Naive thymus-derived CD4-positive, alpha-beta T cell (primary cell): ENCODE measurements at regions not wholly inside any gene's neighbourhood (a gene's known extent, or its start where the extent isn't known, plus 50 kb on each side); places are given as distances from the start of the nearest gene placed in this dataset.

ENCODE experiments used
- ATAC-seq: fragments of 150-1000 bp; cut with Tn5 transposase; 2 replicates; pipeline ENCODE4 v1.10.0; 2021; ENCODE audit warnings: mild to moderate bottlenecking, moderate library complexity
- CTCF ChIA-PET: fragments of 350-600 bp; sonication (Branson Sonifier 250); formaldehyde crosslinking; loops from one replicate; lab custom pipeline; 2021; ENCODE audit warnings: antibody characterized with exemption; lab: Charles Lee
- POLR2A ChIA-PET: fragments of 350-600 bp; sonication (Branson Sonifier 250); formaldehyde crosslinking; loops from one replicate; lab custom pipeline; 2021; ENCODE audit warnings: antibody characterized with exemption, inconsistent platforms; lab: Charles Lee
- DNase-seq, 9 donors: peaks; one replicate each; pipeline versions ENCODE4 v3.0.0 to v3.0.0-alpha.2; 2020 to 2022; ENCODE audit warnings: mixed read lengths in 1 of 9
- H3K27ac ChIP-seq: one replicate; pipeline ENCODE4 v1.7.0; 2013; ENCODE audit warnings: mild to moderate bottlenecking, low read depth, low read length, moderate library complexity
- H3K27me3 ChIP-seq, 2 donors: one replicate each; pipeline ENCODE4 v1.7.0; 2013; ENCODE audit warnings: low read length in 2 of 2, mild to moderate bottlenecking in 2 of 2, moderate library complexity in 2 of 2; ENCODE audit not compliant: control insufficient read depth in 2 of 2, insufficient read depth in 2 of 2
- H3K36me3 ChIP-seq, 3 experiments: 1 replicate in 2 of 3; 2 replicates in 1 of 3; pipeline ENCODE4 v1.7.0; 2013; ENCODE audit warnings: low read length in 3 of 3, mild to moderate bottlenecking in 3 of 3, moderate library complexity in 1 of 3; ENCODE audit not compliant: insufficient read depth in 3 of 3, control insufficient read depth in 2 of 3
- H3K4me1 ChIP-seq, 2 donors: one replicate each; pipeline ENCODE4 v1.7.0; 2013; ENCODE audit warnings: low read length in 2 of 2, mild to moderate bottlenecking in 2 of 2, moderate library complexity in 1 of 2; ENCODE audit not compliant: control insufficient read depth in 2 of 2, insufficient read depth in 2 of 2
- H3K4me3 ChIP-seq: 2 replicates; pipeline ENCODE4 v1.7.0; 2013; ENCODE audit warnings: mild to moderate bottlenecking, low read length
- H3K9me3 ChIP-seq, 3 experiments: 1 replicate in 2 of 3; 2 replicates in 1 of 3; pipeline ENCODE4 v1.7.0; 2013; ENCODE audit warnings: low read length in 3 of 3; ENCODE audit not compliant: control insufficient read depth in 2 of 3
- H3K27ac Mint-ChIP-seq, 9 donors: one replicate each; pipeline ENCODE4 v1.8.0; 2020 to 2022; ENCODE audit warnings: mixed read lengths in 9 of 9, mild to moderate bottlenecking in 8 of 9, moderate library complexity in 5 of 9, inconsistent platforms in 2 of 9
- H3K27me3 Mint-ChIP-seq, 5 donors: one replicate each; pipeline ENCODE4 v1.8.0; 2021 to 2022; ENCODE audit warnings: mixed read lengths in 5 of 5, mild to moderate bottlenecking in 1 of 5
- H3K36me3 Mint-ChIP-seq, 5 donors: one replicate each; pipeline ENCODE4 v1.8.0; 2020 to 2022; ENCODE audit warnings: mixed read lengths in 5 of 5, mild to moderate bottlenecking in 3 of 5, inconsistent platforms in 1 of 5
- H3K4me1 Mint-ChIP-seq, 7 donors: one replicate each; pipeline ENCODE4 v1.8.0; 2020 to 2022; ENCODE audit warnings: mixed read lengths in 7 of 7, mild to moderate bottlenecking in 3 of 7, inconsistent platforms in 1 of 7
- H3K4me3 Mint-ChIP-seq, 10 donors: one replicate each; pipeline ENCODE4 v1.8.0; 2020 to 2022; ENCODE audit warnings: mild to moderate bottlenecking in 10 of 10, mixed read lengths in 10 of 10, moderate library complexity in 6 of 10, inconsistent platforms in 2 of 10
- H3K9me3 Mint-ChIP-seq, 11 donors: one replicate each; pipeline ENCODE4 v1.8.0; 2020 to 2022; ENCODE audit warnings: mixed read lengths in 11 of 11, mild to moderate bottlenecking in 4 of 11, inconsistent platforms in 1 of 11, moderate library complexity in 1 of 11
- intact Hi-C, 2 donors: fragments of 100-400 bp; cut with micrococcal nuclease; formaldehyde crosslinking; loops; one replicate each; pipeline ENCODE4 v1.15.1; 2023

DNA sequence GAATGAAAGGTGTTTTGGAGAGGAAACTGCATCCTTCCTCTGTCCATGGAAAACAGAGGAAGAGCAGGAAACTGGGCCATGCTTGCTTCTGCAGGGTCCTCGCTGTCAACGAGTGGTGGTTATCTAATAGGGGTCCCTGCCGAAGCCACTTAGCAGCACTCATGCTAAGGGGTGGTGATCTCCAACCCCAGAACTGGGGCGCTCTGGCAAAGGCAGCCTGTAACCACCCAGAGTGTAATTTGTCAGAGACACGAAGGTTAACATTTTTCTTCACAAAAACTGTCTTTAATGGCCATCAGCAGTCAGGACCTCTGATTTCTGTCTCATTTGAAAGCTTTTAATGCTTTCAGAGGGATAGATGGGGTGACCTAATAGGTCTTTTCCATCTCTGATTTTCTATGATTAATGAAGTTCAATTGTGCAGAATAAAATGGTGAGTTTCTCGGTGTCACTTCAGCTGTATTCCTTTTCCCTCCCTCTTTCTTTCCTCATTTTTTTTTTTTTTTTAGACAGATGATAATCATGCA is 231.3 kb upstream of the CELF4 start:
- H3K4me3 Mint-ChIP-seq, result no peak overlapping the region
- Histone ChIP-seq H3K27ac (no peak overlapping the region), H3K9me3 (peaks cover 0 to 5% (median 0%) of the 10 kb centered on the region in 3 experiments), H3K36me3 (no peaks in the 10 kb centered on the region), H3K27me3 (no peaks in the 10 kb centered on the region), H3K4me1 (no peaks in the 10 kb centered on the region), H3K4me3 (no peak overlapping the region)
- no peak overlapping the region for H3K27ac Mint-ChIP-seq
- intact Hi-C loops, result no loop called here
- no peaks in the 10 kb centered on the region for H3K27me3 Mint-ChIP-seq
- no peaks in the 10 kb centered on the region for H3K36me3 Mint-ChIP-seq
- ATAC-seq, result no peak
- H3K4me1 Mint-ChIP-seq, result no peaks in the 10 kb centered on the region
- H3K9me3 Mint-ChIP-seq, result peaks cover 0 to 16% (median 5%) of the 10 kb centered on the region in 11 donors
- ChIA-PET CTCF (no interaction called here), POLR2A (no interaction called here)
- DNase-seq, result no peak

DNA sequence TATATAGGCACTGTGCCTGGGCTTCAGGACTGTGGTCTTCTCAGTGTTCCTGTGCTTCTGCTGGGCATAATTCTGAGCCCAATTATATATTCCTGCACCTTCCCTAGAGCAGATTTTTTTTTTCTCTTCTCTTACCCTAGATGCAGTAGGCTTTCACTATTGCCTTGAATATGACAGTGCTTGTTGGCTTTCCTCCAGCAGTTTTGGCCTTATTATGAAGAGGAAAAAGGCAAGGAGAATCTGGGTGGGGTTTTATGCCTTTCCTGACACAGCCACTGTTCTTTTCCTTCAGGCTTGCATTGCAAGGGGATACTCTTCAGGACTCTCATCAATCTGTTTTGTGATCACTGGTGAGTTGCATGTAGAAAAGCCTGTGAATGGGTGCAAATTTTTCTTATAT is 221.9 kb upstream of the CELF4 start:
- no peaks in the 10 kb centered on the region for H3K27me3 ChIP-seq
- no peaks in the 10 kb centered on the region for H3K36me3 Mint-ChIP-seq
- H3K27ac Mint-ChIP-seq, result no peak overlapping the region
- ChIA-PET POLR2A (no interaction called here), CTCF (no interaction called here)
- no peak overlapping the region for H3K27ac ChIP-seq
- no peaks in the 10 kb centered on the region for H3K9me3 ChIP-seq
- H3K4me3 ChIP-seq, result no peak overlapping the region
- H3K36me3 ChIP-seq, result no peaks in the 10 kb centered on the region
- no peaks in the 10 kb centered on the region for H3K4me1 ChIP-seq
- no peak for DNase-seq
- H3K9me3 Mint-ChIP-seq, result peaks cover 0 to 10% (median 1%) of the 10 kb centered on the region in 11 donors
- H3K4me3 Mint-ChIP-seq, result no peak overlapping the region
- intact Hi-C loops, result no loop called here
- ATAC-seq, result no peak
- H3K27me3 Mint-ChIP-seq, result peaks cover 0 to 6% (median 0%) of the 10 kb centered on the region in 5 donors
- H3K4me1 Mint-ChIP-seq, result no peaks in the 10 kb centered on the region

- Mint-ChIP-seq H3K9me3 (peaks cover 0 to 10% (median 0%) of the 10 kb centered on the region in 11 donors), H3K27ac (no peak overlapping the region), H3K27me3 (no peaks in the 10 kb centered on the region), H3K36me3 (no peaks in the 10 kb centered on the region), H3K4me3 (no peak overlapping the region), H3K4me1 (no peaks in the 10 kb centered on the region)
- Histone ChIP-seq H3K9me3 (no peaks in the 10 kb centered on the region), H3K4me1 (no peaks in the 10 kb centered on the region), H3K36me3 (no peaks in the 10 kb centered on the region), H3K27me3 (no peaks in the 10 kb centered on the region), H3K27ac (no peak overlapping the region), H3K4me3 (no peak overlapping the region)
- POLR2A ChIA-PET, result no interaction called here
- ATAC-seq (no peak), DNase-seq (no peak)
- intact Hi-C loops, result no loop called here
- CTCF ChIA-PET, result no interaction called here
Measured at GRCh38 chr18:37783771-37784170, 218.2 kb upstream of the CELF4 start.

DNA sequence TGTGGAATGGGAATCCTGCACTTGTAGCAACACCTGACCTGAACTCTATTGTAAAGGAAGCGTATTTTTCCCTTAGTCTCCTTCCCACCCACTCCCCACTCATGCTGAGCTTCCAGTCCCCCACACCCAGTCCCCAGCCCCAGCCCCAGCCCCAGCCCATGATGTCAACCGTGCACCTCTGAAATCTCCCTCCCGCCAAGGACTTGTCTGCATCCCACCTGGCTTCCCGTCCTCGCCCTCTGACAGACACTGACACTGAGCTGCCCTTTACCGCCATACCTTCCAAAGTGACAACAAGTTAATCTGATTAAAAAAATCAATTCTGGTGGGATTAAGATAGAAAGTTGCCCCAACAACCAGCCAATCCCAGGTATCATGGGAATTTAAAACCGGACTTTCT is 213.6 kb upstream of the CELF4 start:
- Histone ChIP-seq H3K27me3 (no peaks in the 10 kb centered on the region), H3K27ac (no peak overlapping the region), H3K36me3 (no peaks in the 10 kb centered on the region), H3K9me3 (no peaks in the 10 kb centered on the region), H3K4me3 (no peak overlapping the region), H3K4me1 (no peaks in the 10 kb centered on the region)
- H3K4me1 Mint-ChIP-seq, result no peaks in the 10 kb centered on the region
- intact Hi-C loops, result loop anchor here in 1 of 2 donors (5.0 kb wide), 1 partner anchor 1793 kb away; no protein-coding TSS in a partner anchor
- ATAC-seq (no peak), DNase-seq (no peak)
- ChIA-PET CTCF (interaction anchor here (1.1 kb wide), 1 partner anchor 13 kb away, joined by 3 read pairs; no protein-coding TSS in a partner anchor), POLR2A (no interaction called here)
- H3K27me3 Mint-ChIP-seq, result peaks cover 0 to 14% (median 8%) of the 10 kb centered on the region in 5 donors
- no peak overlapping the region for H3K4me3 Mint-ChIP-seq
- no peak overlapping the region for H3K27ac Mint-ChIP-seq
- peaks cover 0 to 11% (median 0%) of the 10 kb centered on the region in 11 donors for H3K9me3 Mint-ChIP-seq
- no peaks in the 10 kb centered on the region for H3K36me3 Mint-ChIP-seq

DNA sequence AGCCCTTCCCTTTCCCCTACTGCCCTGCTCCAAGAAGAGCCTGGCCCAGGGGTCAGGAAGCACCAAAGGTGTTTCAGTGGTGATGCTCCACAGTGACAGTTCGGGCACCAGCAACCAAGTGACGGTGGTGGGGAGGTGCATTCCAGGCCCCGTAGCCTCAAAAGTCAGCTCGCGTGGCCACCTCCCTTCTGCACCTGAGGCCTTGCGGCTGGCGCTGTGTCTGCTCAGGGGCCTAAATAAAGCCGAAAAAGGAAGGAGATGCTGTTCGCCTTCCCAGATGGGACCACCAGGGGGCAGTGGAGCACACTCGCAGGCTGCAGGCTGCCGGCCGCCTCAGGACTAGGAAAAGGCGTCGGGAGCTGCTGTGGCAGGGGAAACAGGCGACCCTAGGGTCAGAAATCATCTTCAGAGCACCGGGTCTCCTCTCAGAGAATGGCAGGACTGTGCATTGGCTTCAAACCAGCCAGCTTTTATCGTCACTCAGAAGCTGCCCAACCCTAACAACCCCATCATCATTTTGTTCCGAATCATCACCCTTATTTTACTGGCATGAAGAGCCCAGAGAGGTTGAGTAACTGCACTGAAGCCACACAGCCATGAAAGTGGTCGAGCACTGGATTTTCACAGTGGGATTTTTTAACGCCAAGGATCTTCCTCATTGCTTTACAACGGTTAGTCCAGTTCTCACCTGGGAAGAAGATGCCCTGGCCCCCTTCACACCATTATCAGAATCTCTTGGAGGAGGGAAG is 213.0 kb upstream of the CELF4 start:
- CTCF ChIA-PET, result no interaction called here
- Histone ChIP-seq H3K4me1 (no peaks in the 10 kb centered on the region), H3K9me3 (no peaks in the 10 kb centered on the region), H3K27ac (no peak overlapping the region), H3K27me3 (no peaks in the 10 kb centered on the region), H3K36me3 (no peaks in the 10 kb centered on the region), H3K4me3 (no peak overlapping the region)
- Mint-ChIP-seq H3K27me3 (peaks cover 0 to 14% (median 8%) of the 10 kb centered on the region in 5 donors), H3K4me1 (no peaks in the 10 kb centered on the region), H3K4me3 (no peak overlapping the region), H3K36me3 (no peaks in the 10 kb centered on the region), H3K9me3 (peaks cover 0 to 11% (median 0%) of the 10 kb centered on the region in 11 donors), H3K27ac (no peak overlapping the region)
- POLR2A ChIA-PET, result no interaction called here
- intact Hi-C loops, result loop anchor here in 1 of 2 donors (5.0 kb wide), 1 partner anchor 1794 kb away; no protein-coding TSS in a partner anchor
- DNase-seq, result peak in 2 of 9 donors; percentile 1 to 54
- ATAC-seq, result no peak

GRCh38 chr18:37769826-37770225 is 204.2 kb upstream of the CELF4 start:
- peaks cover 0 to 6% (median 0%) of the 10 kb centered on the region in 5 donors for H3K27me3 Mint-ChIP-seq
- CTCF ChIA-PET, result no interaction called here
- intact Hi-C loops, result no loop called here
- H3K36me3 Mint-ChIP-seq, result no peaks in the 10 kb centered on the region
- Histone ChIP-seq H3K27me3 (no peaks in the 10 kb centered on the region), H3K27ac (no peak overlapping the region), H3K4me3 (no peak overlapping the region), H3K4me1 (no peaks in the 10 kb centered on the region), H3K36me3 (no peaks in the 10 kb centered on the region), H3K9me3 (no peaks in the 10 kb centered on the region)
- DNase-seq (no peak), ATAC-seq (no peak)
- H3K9me3 Mint-ChIP-seq, result peaks cover 0 to 10% (median 0%) of the 10 kb centered on the region in 11 donors
- H3K27ac Mint-ChIP-seq, result no peak overlapping the region
- H3K4me1 Mint-ChIP-seq, result no peaks in the 10 kb centered on the region
- POLR2A ChIA-PET, result no interaction called here
- no peak overlapping the region for H3K4me3 Mint-ChIP-seq
